NCI-H1092 (cell line): ENCODE measurements at regions not wholly inside any gene's neighbourhood (a gene's known extent, or its start where the extent isn't known, plus 50 kb on each side); places are given as distances from the start of the nearest gene placed in this dataset.

Experiments
- DNase-seq: peaks from one replicate; lab custom pipeline; 2025; lab: John Stamatoyannopoulos, UW

GRCh38 chr3:34972481-34972880 is 666.8 kb upstream of the ARPP21 start:
- DNase-seq, result no peak

- DNase-seq, result no peak
Observed at GRCh38 chr3:34973586-34973985, 665.7 kb upstream of the ARPP21 start.

- DNase-seq, result no peak
Observed at GRCh38 chr3:34983631-34984030, 655.7 kb upstream of the ARPP21 start.

GRCh38 chr3:34988296-34988695 is 651.0 kb upstream of the ARPP21 start:
- no peak for DNase-seq

GRCh38 chr3:34995796-34996430 is 643.4 kb upstream of the ARPP21 start:
- DNase-seq, result no peak

GRCh38 chr3:34998902-34999301 is 640.4 kb upstream of the ARPP21 start:
- no peak for DNase-seq

GRCh38 chr3:35012214-35012613 is 627.1 kb upstream of the ARPP21 start:
- DNase-seq, result no peak

- DNase-seq, result no peak
Observed at GRCh38 chr3:35028157-35028556, 611.2 kb upstream of the ARPP21 start.

GRCh38 chr3:35042210-35042991 is 596.9 kb upstream of the ARPP21 start:
- DNase-seq, result peak; percentile 83

GRCh38 chr3:35043040-35043439 is 596.3 kb upstream of the ARPP21 start:
- no peak for DNase-seq

- DNase-seq, result no peak
Observed at GRCh38 chr3:35044190-35044589, 595.1 kb upstream of the ARPP21 start.

GRCh38 chr3:35045118-35045517 is 594.2 kb upstream of the ARPP21 start:
- no peak for DNase-seq

- DNase-seq, result no peak
Observed at GRCh38 chr3:35064761-35065160, 574.6 kb upstream of the ARPP21 start.

- no peak for DNase-seq
Observed at GRCh38 chr3:35065891-35066290, 573.4 kb upstream of the ARPP21 start.

GRCh38 chr3:35067750-35068149 is 571.6 kb upstream of the ARPP21 start:
- DNase-seq, result no peak

- no peak for DNase-seq
Observed at GRCh38 chr3:35070088-35070487, 569.2 kb upstream of the ARPP21 start.

- no peak for DNase-seq
Observed at GRCh38 chr3:35071772-35072171, 567.6 kb upstream of the ARPP21 start.

GRCh38 chr3:35078780-35079179 is 560.5 kb upstream of the ARPP21 start:
- no peak for DNase-seq

- no peak for DNase-seq
Observed at GRCh38 chr3:35079403-35079802, 559.9 kb upstream of the ARPP21 start.

- DNase-seq, result no peak
Observed at GRCh38 chr3:35081899-35082298, 557.4 kb upstream of the ARPP21 start.

- DNase-seq, result no peak
Observed at GRCh38 chr3:35088943-35089342, 550.4 kb upstream of the ARPP21 start.

GRCh38 chr3:35114686-35115085 is 524.6 kb upstream of the ARPP21 start:
- no peak for DNase-seq

GRCh38 chr3:35120026-35120425 is 519.3 kb upstream of the ARPP21 start:
- no peak for DNase-seq

- no peak for DNase-seq
Observed at GRCh38 chr3:35137612-35138011, 501.7 kb upstream of the ARPP21 start.
